HG03521 (cell line): ENCODE measurements at regions not wholly inside any gene's neighbourhood (a gene's known extent, or its start where the extent isn't known, plus 50 kb on each side); places are given as distances from the start of the nearest gene placed in this dataset.

Experiments
- ATAC-seq: cut with Tn5 transposase; IDR thresholded peaks from one replicate; pipeline ENCODE4 v1.9.1; 2021; ENCODE audit warnings: mild to moderate bottlenecking, moderate library complexity; ENCODE audit not compliant: unreplicated experiment

DNA sequence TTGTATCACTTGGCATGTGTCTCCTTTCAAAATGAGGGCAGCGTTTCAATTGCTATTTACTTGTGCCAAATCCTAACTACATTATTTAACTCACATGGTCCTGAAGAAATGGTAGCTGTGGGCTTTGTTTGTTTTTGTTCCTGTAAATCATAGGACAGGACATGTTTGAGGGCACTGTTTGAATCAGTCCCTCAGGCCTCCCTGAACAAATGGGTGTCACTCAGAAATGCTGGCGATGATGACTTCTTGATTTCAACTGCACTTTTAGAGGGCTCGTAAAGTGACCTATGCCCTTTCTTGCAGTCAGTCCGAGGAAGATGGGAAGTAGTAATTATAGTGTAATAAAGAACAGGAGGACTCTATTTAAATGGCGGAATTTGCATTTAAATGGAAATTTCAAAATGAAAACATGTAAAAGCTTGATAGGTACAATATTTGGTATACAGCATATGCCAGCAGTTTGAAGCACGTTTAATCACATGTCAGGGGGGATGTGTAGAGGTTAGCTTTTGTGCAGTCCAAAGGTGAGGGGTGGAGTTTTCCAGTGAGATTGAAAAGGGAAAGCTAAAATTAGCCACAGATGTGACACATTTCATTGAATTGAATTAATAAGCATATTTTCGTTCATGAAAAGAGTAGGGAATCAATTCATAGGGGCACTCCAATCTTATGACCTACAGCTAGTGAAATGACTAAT lies 1958.7 kb upstream of the IGFBP7 start:
- ATAC-seq, result no peak

DNA sequence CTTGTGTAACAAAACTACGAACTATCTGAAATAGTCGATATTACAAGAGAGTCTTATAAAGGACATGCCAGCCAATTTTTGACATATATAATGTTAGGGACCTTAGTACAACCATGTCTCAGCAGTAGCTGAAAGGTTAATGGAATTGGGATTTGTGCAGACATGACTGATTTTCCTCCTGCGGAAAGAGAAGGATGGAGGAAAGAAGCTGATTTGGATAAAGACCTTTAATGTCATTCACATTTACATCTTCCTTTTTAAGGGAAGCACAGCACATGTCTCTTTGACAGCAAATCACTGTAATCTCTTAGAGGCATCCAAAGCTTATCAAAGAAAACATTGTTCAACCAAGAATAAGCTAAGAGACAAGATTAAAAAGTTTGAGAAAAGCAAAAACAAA lies 1976.2 kb upstream of the IGFBP7 start:
- ATAC-seq, result no peak

DNA sequence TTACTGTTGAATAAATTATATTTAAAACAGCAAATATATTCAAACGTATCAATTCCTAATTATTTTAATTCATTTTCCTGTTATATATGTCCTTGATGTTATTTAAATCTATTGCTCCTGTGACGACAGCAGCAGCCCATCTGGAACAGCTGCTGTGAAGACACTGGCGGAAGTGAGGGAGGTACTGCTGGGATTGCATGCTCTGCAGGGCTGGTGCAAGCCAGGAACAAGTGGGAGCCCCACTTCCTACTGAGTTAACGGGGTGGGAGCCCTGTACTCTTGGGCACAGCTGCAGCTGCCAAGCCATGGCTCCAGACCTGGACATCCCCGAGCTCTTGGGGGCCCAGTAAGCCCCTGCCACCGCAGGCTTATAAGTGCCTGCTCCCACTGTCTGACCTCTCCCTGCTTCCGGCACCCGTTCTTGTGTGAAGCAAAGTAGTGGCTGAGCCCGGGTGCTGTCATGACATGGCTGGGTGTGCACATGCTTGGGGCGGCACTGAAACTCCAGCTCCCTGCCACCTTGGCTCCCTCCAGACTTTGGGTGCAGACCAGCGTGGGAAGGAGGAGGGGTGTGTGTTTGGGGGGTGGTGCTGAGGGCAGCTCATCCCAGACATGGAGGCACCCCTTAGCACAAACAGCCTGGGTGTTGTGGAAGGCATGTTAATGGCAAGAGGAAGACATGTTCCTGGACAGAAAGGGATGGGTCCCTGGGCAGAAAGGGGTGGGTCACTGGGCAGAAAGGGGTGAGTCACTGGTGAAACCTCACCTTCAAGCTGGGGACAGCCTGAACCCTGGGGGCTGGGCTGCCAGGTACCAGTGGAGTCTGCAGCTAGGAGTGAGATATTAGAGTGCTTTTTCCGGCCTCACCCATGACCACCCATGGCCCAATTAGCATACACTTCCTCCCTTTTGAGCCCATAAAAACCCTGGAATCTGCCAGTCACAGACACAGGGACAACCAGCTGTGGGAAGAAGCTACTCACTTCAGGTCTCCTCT lies 1981.3 kb upstream of the IGFBP7 start:
- no peak for ATAC-seq

DNA sequence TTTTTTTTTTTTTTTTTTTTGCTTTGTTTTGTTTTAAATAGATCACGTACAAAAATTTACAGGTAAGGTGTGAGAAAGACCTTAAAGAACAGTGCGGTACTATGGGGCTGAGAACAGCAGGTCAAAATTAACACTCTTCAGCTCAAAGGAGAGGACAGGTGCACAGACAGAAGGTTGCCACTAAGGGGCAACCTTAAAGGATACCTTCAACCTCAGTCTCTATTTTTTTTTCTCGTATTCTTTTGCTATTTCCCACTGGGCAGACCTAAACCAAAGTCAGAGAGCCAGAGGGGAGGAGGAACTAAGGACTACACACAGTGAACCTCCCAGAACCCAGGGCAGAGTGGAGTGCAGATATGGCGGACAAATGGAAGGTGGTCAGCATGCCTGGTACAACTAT lies 1984.3 kb upstream of the IGFBP7 start:
- no peak for ATAC-seq

DNA sequence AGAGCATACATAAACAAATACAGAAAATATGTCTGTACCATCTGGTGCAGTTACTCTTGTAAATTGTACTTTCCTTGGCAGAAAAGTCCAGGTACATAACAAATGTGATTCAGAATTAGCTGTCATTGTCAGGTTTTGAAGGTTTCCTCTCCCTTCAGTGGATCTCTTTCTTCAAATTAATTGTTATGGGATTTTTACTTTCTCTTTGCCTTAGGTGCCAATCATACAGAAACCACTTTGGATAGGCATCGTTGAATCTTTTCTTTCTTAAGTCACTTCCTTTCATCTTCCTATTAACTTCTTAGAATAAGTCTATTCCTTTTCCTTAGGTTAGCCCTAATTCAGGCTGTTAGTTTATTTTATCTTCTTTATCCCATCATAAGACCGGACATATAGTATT lies 1992.1 kb upstream of the IGFBP7 start:
- no peak for ATAC-seq

DNA sequence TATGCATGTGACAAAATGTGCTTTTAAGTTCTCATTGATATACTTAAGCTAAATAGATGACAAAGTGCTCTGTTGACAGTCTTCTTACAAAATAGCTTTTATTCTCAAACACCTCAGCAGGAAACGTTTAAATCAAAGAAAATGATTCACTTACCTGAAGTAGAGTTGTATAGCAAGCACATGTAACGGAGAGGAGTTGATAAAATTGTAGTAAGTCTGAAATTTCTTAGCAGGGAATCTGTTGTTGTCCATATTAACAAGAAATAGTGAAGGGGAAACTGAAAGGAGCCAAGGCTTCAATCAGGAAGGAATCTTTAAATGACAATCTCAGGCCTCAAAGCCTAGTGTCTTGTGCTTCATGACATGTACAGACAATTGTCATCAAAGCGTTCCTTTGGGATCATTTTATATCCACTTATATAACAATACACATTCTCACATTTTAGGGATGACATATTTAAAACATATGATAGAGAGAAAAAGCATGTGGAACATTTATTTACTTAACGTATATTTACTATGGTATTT lies 2010.2 kb upstream of the IGFBP7 start:
- no peak for ATAC-seq

DNA sequence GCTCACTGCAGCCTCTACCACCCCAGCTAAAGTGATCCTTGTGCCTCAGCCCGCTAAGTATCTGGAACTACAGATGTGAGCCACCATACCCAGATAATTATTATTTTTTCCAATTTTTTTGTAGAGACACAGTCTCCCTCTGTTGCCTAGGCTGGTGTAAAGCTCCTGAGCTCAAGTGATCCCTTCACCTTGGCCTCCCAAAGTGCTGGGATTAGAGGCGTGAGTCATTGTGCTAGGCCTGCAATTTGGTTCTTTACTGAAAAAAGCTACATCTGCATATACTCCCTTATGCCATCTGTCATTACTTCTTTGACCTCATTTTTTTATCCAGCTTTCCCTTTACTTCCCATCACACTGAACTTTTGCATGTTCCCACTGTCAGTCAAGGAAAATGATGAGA lies 2012.4 kb upstream of the IGFBP7 start:
- ATAC-seq, result no peak

DNA sequence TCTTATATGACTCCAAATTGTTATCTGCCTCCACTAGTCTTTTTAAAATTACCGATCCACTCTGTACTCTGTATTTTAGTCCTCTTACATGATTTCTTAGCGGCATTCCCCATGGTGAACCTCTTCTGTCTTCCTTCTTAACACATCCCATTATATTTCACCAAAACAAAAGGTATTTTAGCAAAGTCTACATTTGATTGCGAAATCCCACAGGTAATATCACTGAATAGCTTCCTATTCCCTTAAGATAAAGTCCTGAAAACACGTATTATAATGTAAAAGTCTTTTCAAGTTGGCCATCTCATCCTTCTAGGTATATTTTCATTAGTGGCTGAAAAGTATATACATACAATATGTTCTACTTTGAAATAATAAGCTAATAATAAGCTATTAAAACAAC lies 2016.0 kb upstream of the IGFBP7 start:
- ATAC-seq, result no peak

DNA sequence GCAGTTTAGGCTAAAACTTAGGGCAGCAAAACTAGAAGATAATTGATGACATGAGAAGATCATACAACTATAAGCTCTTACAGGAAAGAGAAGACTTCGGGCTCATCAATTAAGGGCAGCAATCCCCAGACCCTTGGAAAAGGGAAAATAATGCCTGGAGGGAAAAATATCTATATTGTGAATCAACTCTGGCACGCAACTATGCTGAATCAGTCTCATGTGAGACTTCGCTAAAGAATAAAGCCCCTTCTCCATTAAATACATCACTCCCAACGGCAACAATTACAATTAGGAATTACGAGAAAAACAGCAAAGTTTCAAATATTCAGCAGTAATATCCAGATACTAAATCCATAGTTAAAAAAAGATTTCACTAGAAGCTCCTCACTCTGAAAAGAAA lies 2016.8 kb upstream of the IGFBP7 start:
- no peak for ATAC-seq

DNA sequence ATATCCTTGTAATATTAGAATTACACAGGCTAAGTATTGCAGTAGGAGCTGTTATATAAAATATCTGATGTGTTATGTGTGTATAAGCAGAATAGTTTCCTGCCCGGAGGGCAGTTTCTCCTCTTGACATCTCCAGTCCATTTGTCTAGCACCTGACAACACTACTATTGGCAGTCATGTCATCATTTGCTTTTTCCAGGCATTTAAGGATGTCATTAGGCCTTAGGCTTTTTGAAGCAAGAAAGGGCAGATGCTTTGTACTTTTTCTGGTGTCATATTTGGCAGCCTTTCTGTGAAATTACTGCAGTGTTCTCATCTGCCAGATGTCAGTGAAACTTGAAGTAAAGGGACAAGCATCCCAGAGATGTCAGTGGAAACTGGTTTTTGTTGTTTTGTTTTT lies 2017.6 kb upstream of the IGFBP7 start:
- no peak for ATAC-seq

DNA sequence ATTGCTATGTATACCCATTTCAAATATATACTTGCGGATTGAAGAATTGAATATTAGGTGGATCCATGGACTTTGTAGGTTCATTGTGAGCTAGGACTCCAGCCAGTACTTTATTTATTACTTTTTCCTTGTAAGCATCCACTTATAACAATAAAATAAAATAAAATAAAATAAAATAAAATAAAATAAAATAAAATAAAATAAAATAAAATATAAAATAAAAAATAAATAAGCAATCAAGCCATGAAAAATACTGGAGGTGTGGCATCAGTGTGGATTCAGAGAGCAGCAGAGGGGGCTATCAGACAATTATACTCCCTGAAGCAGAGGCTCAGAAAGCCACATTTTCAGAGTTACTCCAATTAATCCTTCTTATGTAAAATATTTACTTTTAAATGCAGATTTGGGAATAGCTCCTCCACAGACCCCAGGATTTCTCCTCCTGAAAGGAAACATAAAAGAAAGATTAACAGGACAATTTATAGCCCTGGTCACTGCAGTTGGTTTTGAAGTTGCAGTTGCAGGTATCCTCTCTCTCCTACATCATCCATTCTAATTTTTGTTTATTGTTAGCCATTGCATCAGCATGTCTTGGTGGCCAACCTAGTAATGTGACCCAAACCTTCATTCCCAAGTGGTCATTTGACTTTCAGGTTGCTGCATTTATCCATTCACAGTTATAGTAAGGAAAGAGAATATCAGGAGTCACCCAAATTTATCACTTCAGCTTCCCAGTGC lies 2025.2 kb upstream of the IGFBP7 start:
- no peak for ATAC-seq

DNA sequence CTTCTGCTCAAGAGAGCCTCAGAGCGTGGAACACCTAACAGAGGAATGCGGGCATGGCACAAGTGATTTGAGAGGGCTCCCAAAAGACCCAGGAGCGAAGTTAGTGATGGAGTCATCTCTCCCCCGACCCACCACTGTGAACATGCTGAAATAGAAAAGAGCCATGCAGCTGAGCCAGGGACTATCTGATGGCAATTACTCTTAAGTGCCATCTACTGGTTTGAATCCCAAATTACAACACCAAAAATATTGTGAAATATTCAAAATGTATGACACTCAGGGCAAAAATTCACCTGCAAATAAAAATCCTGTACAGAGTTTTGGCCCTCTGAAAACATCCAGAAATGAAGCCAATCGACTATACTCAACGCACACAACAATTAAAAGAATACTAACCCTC lies 2038.9 kb upstream of the ADGRL3 start:
- no peak for ATAC-seq

DNA sequence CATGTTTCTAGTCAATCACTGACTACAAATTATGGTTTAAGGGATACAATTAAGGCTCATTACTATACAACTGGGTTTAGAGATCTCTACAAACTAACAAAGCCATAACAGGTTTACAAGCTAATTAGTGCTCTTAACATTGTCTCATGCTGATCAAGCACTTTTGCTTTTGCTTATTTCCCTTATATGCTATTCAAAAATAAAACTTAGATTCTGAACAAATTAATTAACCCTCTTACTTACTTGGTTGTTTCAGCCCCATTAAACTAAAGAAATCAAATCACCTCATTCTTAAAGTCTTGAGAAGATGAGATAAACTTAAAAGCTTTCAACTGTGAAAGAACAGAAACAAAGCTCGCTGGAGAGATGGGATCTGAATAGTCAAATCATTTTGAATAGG lies 2024.5 kb upstream of the ADGRL3 start:
- ATAC-seq, result no peak

DNA sequence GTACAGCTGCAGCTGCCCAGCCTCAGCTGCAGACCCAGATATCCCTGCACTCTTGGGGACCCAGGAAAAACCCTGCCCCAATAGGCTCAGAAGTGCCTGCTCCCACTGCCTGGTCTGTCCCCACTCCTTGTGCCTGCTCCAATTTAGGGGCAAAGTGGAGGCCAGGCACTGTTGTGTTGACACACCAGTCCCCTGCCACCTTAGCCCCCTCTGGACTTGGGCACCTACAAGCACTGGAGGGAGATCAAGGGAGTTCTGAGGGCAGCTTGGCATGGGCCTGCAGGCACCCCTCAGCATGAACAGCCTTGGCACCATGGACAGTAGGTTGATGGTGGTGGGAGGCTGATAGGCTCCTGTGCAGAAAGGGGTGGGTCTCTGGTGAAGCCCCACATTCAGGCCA lies 2020.8 kb upstream of the ADGRL3 start:
- no peak for ATAC-seq

DNA sequence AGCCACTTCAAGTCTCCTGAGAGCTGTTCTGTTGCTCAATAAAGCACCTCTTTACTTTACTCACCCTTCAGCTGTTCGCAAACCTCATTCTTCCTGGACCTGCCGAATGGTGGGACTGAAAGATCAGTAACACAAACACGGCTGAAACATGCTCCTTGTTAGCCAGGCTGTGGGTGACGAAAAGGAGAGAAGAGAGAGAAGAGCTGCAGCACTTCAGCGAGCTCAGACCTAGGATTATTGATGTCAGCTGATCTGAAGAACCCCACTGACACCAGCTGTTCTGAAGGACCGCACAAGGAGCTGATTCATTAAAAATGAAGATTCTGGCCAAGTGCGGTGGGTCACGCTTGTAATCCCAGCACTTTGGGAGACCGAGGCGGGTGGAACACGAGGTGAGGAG lies 2020.0 kb upstream of the ADGRL3 start:
- no peak for ATAC-seq

DNA sequence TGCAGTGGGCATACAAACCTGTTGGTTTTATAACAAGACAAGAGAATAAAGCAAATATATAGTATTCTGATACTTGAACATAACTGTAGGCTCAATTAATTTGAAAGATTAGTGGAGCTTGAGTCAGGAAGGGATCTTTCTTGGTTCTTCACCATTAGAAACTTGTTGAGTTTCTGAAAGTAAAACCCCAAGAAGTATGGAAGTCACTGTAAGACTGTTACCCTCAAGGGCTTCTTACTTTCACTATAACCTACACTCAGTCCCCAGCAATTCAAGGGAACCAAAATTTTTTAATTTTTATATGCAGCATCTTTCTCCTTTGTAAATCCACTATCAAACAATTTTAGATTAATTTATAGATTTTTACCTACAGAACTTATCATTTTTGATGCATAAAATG lies 2019.2 kb upstream of the ADGRL3 start:
- ATAC-seq, result no peak

DNA sequence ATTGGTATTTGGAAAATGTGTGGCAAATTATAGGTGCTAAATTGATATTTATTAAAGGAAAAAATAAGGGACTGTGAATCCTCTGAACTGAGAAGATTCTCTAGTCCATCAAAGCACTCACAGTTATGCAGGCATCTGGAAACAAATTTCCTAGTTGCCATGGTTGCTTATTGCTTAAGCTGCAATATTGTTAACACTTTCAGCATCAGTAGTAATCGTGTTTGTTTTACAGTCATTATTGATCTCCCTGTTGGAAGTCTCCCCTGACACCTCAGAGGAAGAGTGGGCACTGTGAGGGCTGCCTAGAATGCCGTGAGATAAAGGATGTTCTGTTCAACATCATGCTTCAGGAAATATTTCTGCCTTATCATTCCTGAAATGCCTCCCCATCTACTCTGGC lies 2004.3 kb upstream of the ADGRL3 start:
- ATAC-seq, result no peak

DNA sequence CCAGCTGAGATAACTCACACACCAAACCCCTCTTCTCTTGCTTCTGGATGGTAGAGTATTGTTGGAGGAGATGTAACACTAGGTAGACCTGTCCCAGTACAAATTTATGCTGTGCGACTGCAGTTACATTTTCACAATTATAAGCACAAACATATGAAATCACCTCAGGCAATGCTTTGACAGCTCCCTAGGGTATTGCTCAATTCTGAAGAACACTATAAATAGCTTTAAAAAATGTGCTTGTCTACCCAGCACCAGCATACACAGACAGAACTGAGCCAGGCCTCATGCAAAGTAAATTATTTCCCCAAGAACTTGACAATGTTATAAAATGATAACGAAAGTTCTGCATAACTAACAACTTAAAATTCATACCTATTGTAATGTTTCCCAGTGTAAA lies 1999.1 kb upstream of the ADGRL3 start:
- no peak for ATAC-seq

DNA sequence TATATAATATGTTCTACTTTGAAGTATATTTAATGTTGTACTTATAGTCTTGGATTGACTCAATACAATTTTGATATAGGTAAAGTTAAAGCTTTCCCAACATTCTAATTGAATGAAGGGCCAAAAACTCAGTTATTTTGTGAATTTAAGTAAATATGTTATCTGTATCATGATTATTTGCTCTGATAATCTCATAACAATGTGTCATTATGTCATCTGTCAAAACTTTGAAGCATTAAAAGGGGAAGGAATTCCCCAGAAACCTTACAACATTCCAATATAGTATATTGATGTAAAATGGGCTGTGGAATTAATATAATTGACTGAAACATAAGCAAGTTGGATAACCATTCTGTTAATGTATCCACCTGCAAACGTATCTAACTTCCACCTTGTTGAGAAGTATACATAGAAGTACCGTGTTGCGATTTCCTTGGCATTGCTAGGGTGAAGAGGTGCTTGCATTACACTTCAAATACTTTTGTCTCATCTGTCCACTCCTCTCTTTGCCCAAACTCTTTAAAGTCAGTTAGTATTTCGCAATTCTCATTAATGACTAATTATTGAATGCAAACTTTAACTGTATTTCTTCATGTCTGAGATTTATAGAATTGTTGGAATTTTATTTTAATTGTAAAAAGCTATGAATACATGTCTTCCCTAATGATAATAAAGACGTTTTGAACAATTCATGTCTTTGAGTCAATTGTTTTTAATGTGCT lies 1982.1 kb upstream of the ADGRL3 start:
- ATAC-seq, result no peak

DNA sequence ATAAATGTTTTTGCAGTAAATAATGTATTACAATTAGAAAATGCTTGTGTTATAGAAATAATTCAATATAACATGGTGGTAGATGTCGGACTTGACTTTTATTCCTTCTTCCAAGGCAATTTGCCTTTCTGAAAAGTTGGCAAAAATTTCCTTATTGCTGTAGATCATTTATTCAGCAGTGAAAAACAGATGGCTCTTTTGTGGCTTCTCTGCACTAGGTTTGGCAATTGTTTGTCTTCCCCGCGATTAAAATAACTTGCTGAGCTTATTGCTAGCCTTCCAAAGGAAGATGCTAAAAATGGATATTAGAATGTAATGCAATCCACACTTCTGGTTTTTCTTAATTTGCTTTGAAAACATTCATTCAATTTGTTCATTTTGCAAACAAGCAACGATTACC lies 1977.9 kb upstream of the ADGRL3 start:
- no peak for ATAC-seq
